Calu3 (cell line): ENCODE measurements at regions not wholly inside any gene's neighbourhood (a gene's known extent, or its start where the extent isn't known, plus 50 kb on each side); places are given as distances from the start of the nearest gene placed in this dataset.

ENCODE experiments used
- BruUV-seq: library from RNA; stranded (reverse); fragments of 400-500 nt; replicated peaks from 2 replicates; lab custom pipeline; 2021; lab: Mats Ljungman, UMichigan
- CTCF ChIA-PET: fragments of 300-600 bp; sonication (Branson Sonifier 250); formaldehyde crosslinking; loops from one replicate; lab custom pipeline; 2022; ENCODE audit warnings: antibody characterized with exemption; lab: Charles Lee
- DNase-seq: peaks from one replicate; pipeline ENCODE4 v3.0.0; 2022
- H3K27ac Mint-ChIP-seq: one replicate; pipeline ENCODE4 v1.8.0; 2022; ENCODE audit warnings: mixed read lengths; ENCODE audit not compliant: unreplicated experiment
- H3K27me3 Mint-ChIP-seq: one replicate; pipeline ENCODE4 v1.8.0; 2022; ENCODE audit warnings: mixed read lengths; ENCODE audit not compliant: unreplicated experiment
- H3K36me3 Mint-ChIP-seq: one replicate; pipeline ENCODE4 v1.8.0; 2022; ENCODE audit warnings: mild to moderate bottlenecking, moderate library complexity, mixed read lengths; ENCODE audit not compliant: insufficient read depth, unreplicated experiment
- H3K4me1 Mint-ChIP-seq: one replicate; pipeline ENCODE4 v1.8.0; 2022; ENCODE audit warnings: mild to moderate bottlenecking, low read depth, mixed read lengths; ENCODE audit not compliant: unreplicated experiment
- H3K4me3 Mint-ChIP-seq: one replicate; pipeline ENCODE4 v1.8.0; 2022; ENCODE audit warnings: mild to moderate bottlenecking, low read depth, moderate library complexity, mixed read lengths; ENCODE audit not compliant: unreplicated experiment
- H3K9me3 Mint-ChIP-seq: one replicate; pipeline ENCODE4 v1.8.0; 2022; ENCODE audit warnings: low read depth, mixed read lengths; ENCODE audit not compliant: unreplicated experiment
- CTCF ChIP-seq: fragments of 200-600 bp; IDR thresholded peaks from one replicate; pipeline ENCODE4 v1.8.0; 2022; ENCODE audit warnings: antibody characterized with exemption; ENCODE audit not compliant: unreplicated experiment
- intact Hi-C: fragments of 100-400 bp; cut with micrococcal nuclease; formaldehyde crosslinking; loops from one replicate; pipeline ENCODE4 v1.10.0; 2022; ENCODE audit not compliant: unreplicated experiment

- TF ChIP-seq CTCF, result no peak
- intact Hi-C loops, result no loop called here
- DNase-seq, result no peak
- H3K4me3 Mint-ChIP-seq, result no peak overlapping the region
- CTCF ChIA-PET, result no interaction called here
- no peak overlapping the region for H3K27ac Mint-ChIP-seq
- H3K9me3 Mint-ChIP-seq, result no peaks in the 10 kb centered on the region
- BruUV-seq, result no TSS peak
- no peaks in the 10 kb centered on the region for H3K36me3 Mint-ChIP-seq
- H3K4me1 Mint-ChIP-seq, result no peaks in the 10 kb centered on the region
- no peaks in the 10 kb centered on the region for H3K27me3 Mint-ChIP-seq
Observed at GRCh38 chr6:48036316-48036715, 74.7 kb downstream of the PTCHD4 start.

- CTCF ChIA-PET, result no interaction called here
- no peak overlapping the region for H3K27ac Mint-ChIP-seq
- H3K9me3 Mint-ChIP-seq, result no peaks in the 10 kb centered on the region
- H3K4me3 Mint-ChIP-seq, result no peak overlapping the region
- TF ChIP-seq CTCF, result no peak
- intact Hi-C loops, result no loop called here
- DNase-seq, result no peak
- BruUV-seq, result no TSS peak
- H3K27me3 Mint-ChIP-seq, result no peaks in the 10 kb centered on the region
- H3K36me3 Mint-ChIP-seq, result no peaks in the 10 kb centered on the region
- no peaks in the 10 kb centered on the region for H3K4me1 Mint-ChIP-seq
Observed at GRCh38 chr6:48032151-48032550, 78.8 kb downstream of the PTCHD4 start.

- no peak for TF ChIP-seq CTCF
- no TSS peak for BruUV-seq
- Mint-ChIP-seq H3K36me3 (no peaks in the 10 kb centered on the region), H3K27ac (no peak overlapping the region), H3K27me3 (no peaks in the 10 kb centered on the region), H3K9me3 (no peaks in the 10 kb centered on the region), H3K4me1 (no peaks in the 10 kb centered on the region), H3K4me3 (no peak overlapping the region)
- intact Hi-C loops, result no loop called here
- CTCF ChIA-PET, result no interaction called here
- DNase-seq, result no peak
Observed at GRCh38 chr6:48031711-48032110, 79.3 kb downstream of the PTCHD4 start.

GRCh38 chr6:48027704-48028435 lies 83.1 kb downstream of the PTCHD4 start:
- Mint-ChIP-seq H3K4me1 (no peaks in the 10 kb centered on the region), H3K36me3 (no peaks in the 10 kb centered on the region), H3K27me3 (no peaks in the 10 kb centered on the region), H3K9me3 (no peaks in the 10 kb centered on the region), H3K4me3 (no peak overlapping the region), H3K27ac (no peak overlapping the region)
- TF ChIP-seq CTCF, result no peak
- DNase-seq, result no peak
- CTCF ChIA-PET, result no interaction called here
- intact Hi-C loops, result no loop called here
- no TSS peak for BruUV-seq
